Osteoblast (primary cell): ENCODE measurements at regions not wholly inside any gene's neighbourhood (a gene's known extent, or its start where the extent isn't known, plus 50 kb on each side); places are given as distances from the start of the nearest gene placed in this dataset.

Experiments used
- DNase-seq: peaks from one replicate; pipeline ENCODE4 v3.0.0; 2011; ENCODE audit warnings: low spot score, mixed read lengths; ENCODE audit not compliant: insufficient read length; ENCODE audit errors: missing footprints
- H2AFZ ChIP-seq: 2 replicates; pipeline ENCODE4 v1.6.0; 2011; ENCODE audit warnings: mild to moderate bottlenecking, low read length
- H3K27ac ChIP-seq: 2 replicates; pipeline ENCODE4 v1.5.1; 2011; ENCODE audit warnings: mild to moderate bottlenecking, low read depth, low read length, moderate library complexity
- H3K27me3 ChIP-seq: 2 replicates; pipeline ENCODE4 v1.6.0; 2012; ENCODE audit warnings: mild to moderate bottlenecking, control low read depth, inconsistent platforms, low read length, moderate library complexity; ENCODE audit not compliant: insufficient read depth
- H3K36me3 ChIP-seq: 2 replicates; pipeline ENCODE4 v1.5.1; 2011; ENCODE audit warnings: mild to moderate bottlenecking, low read length, control low read depth, moderate library complexity; ENCODE audit not compliant: insufficient read depth
- H3K4me1 ChIP-seq: 2 replicates; pipeline ENCODE4 v1.5.1; 2011; ENCODE audit warnings: mild to moderate bottlenecking, low read length, control low read depth, moderate library complexity; ENCODE audit not compliant: insufficient read depth
- H3K4me2 ChIP-seq: 2 replicates; pipeline ENCODE4 v1.6.0; 2011; ENCODE audit warnings: mild to moderate bottlenecking, low read length; ENCODE audit not compliant: insufficient read depth
- H3K4me3 ChIP-seq: fragments of 200-600 bp; sonication (generic); 3 replicates; pipeline ENCODE4 v1.5.1; 2012; ENCODE audit warnings: mild to moderate bottlenecking, low read length, inconsistent platforms; ENCODE audit not compliant: insufficient read depth
- H3K79me2 ChIP-seq: 2 replicates; pipeline ENCODE4 v1.6.0; 2012; ENCODE audit warnings: mild to moderate bottlenecking, low read length, control low read depth, inconsistent platforms; ENCODE audit not compliant: insufficient read depth
- H3K9me3 ChIP-seq: 2 replicates; pipeline ENCODE4 v1.5.1; 2011; ENCODE audit warnings: low read depth, low read length, control low read depth
- H4K20me1 ChIP-seq: 2 replicates; pipeline ENCODE4 v1.6.0; 2012; ENCODE audit warnings: mild to moderate bottlenecking, low read length, control low read depth; ENCODE audit not compliant: insufficient read depth
- CTCF ChIP-seq: IDR thresholded peaks from 2 replicates; pipeline ENCODE4 v1.5.1; 2011; ENCODE audit warnings: mild to moderate bottlenecking, low read depth, low read length, moderate library complexity; ENCODE audit errors: extremely low read depth

GRCh38 chr11:119835753-119836152 lies 106.8 kb upstream of the NECTIN1 start:
- no peak for DNase-seq
- no peaks in the 10 kb centered on the region for H3K36me3 ChIP-seq
- no peak overlapping the region for H3K27ac ChIP-seq
- no peak overlapping the region for H3K4me2 ChIP-seq
- H3K4me3 ChIP-seq = no peak overlapping the region
- no peaks in the 10 kb centered on the region for H3K79me2 ChIP-seq
- peaks cover 8% of the 10 kb centered on the region for H3K27me3 ChIP-seq
- no peaks in the 10 kb centered on the region for H4K20me1 ChIP-seq
- H2AFZ ChIP-seq = no peak overlapping the region
- TF ChIP-seq CTCF = no peak
- no peaks in the 10 kb centered on the region for H3K4me1 ChIP-seq
- H3K9me3 ChIP-seq = no peaks in the 10 kb centered on the region

GRCh38 chr11:119832202-119832935 lies 103.4 kb upstream of the NECTIN1 start:
- H3K79me2 ChIP-seq = no peaks in the 10 kb centered on the region
- no peaks in the 10 kb centered on the region for H3K36me3 ChIP-seq
- no peak overlapping the region for H2AFZ ChIP-seq
- peaks cover 8% of the 10 kb centered on the region for H3K27me3 ChIP-seq
- no peaks in the 10 kb centered on the region for H3K9me3 ChIP-seq
- no peaks in the 10 kb centered on the region for H4K20me1 ChIP-seq
- no peak for TF ChIP-seq CTCF
- H3K4me3 ChIP-seq = no peak overlapping the region
- H3K4me1 ChIP-seq = no peaks in the 10 kb centered on the region
- DNase-seq = no peak
- no peak overlapping the region for H3K4me2 ChIP-seq
- H3K27ac ChIP-seq = no peak overlapping the region

GRCh38 chr11:119831011-119831410 lies 102.0 kb upstream of the NECTIN1 start:
- H3K9me3 ChIP-seq = no peaks in the 10 kb centered on the region
- no peaks in the 10 kb centered on the region for H3K36me3 ChIP-seq
- TF ChIP-seq CTCF = no peak
- DNase-seq = no peak
- H3K27me3 ChIP-seq = peaks cover 12% of the 10 kb centered on the region
- H4K20me1 ChIP-seq = no peaks in the 10 kb centered on the region
- no peaks in the 10 kb centered on the region for H3K4me1 ChIP-seq
- H2AFZ ChIP-seq = no peak overlapping the region
- H3K79me2 ChIP-seq = no peaks in the 10 kb centered on the region
- H3K4me2 ChIP-seq = no peak overlapping the region
- no peak overlapping the region for H3K27ac ChIP-seq
- no peak overlapping the region for H3K4me3 ChIP-seq

GRCh38 chr11:119830400-119830799 lies 101.4 kb upstream of the NECTIN1 start:
- H3K27me3 ChIP-seq = peaks cover 12% of the 10 kb centered on the region
- TF ChIP-seq CTCF = no peak

More at GRCh38 chr11:119830400-119830799, 101.4 kb upstream of the NECTIN1 start:
- H3K36me3 ChIP-seq = no peaks in the 10 kb centered on the region
- H2AFZ ChIP-seq = no peak overlapping the region
- H3K9me3 ChIP-seq = no peaks in the 10 kb centered on the region
- H3K4me3 ChIP-seq = no peak overlapping the region
- DNase-seq = no peak
- H3K4me1 ChIP-seq = no peaks in the 10 kb centered on the region
- no peaks in the 10 kb centered on the region for H3K79me2 ChIP-seq
- H4K20me1 ChIP-seq = no peaks in the 10 kb centered on the region
- H3K27ac ChIP-seq = no peak overlapping the region
- H3K4me2 ChIP-seq = no peak overlapping the region
